NCI-H1436 treated with DMSO at 0.1 percent for 48 hours (cell line): ENCODE measurements at regions not wholly inside any gene's neighbourhood (a gene's known extent, or its start where the extent isn't known, plus 50 kb on each side); places are given as distances from the start of the nearest gene placed in this dataset.

Source experiments
- DNase-seq: peaks from one replicate; lab custom pipeline; 2025; lab: John Stamatoyannopoulos, UW

DNA sequence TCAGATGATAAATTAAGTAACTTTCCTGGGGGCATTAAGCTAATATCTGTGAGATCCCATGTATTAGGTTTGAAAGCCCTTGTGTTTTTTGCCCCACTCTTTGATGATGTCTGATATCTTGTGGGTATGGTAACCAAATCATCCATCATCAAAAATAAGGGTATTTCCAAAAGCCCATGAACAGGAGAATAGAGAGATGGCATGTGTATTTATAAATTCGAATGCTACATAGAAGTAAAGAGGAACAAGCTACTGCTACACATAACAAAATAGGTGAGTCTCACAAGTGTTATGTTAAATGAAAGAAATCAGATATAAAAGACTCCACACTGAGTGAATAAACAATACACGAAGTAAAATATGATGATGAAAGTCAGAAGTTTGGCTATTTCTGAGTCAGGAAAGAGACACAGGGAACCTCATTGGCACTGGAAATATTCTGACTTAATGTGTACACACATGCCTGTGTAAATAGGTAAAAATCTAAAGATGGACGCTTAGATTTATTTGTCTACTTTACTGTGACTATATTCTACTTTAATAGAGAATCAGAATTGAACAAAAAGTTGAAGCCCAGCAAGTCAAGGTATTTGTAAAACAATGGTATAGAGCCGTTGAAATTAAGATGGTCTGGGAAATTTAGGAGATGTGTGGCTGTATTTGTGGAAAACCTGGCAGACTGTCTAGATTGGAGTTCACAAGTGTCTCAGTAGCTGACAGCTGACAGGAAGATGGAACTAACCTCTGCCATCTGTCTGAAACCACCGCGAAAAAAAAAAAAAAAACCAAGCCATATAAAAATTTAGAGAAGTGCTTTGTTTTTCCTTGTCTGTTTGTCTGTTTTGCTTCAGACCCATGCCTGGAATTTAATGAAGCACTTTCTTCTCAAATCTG, 111.0 kb upstream of the TGFBR2 start:
- no peak for DNase-seq

DNA sequence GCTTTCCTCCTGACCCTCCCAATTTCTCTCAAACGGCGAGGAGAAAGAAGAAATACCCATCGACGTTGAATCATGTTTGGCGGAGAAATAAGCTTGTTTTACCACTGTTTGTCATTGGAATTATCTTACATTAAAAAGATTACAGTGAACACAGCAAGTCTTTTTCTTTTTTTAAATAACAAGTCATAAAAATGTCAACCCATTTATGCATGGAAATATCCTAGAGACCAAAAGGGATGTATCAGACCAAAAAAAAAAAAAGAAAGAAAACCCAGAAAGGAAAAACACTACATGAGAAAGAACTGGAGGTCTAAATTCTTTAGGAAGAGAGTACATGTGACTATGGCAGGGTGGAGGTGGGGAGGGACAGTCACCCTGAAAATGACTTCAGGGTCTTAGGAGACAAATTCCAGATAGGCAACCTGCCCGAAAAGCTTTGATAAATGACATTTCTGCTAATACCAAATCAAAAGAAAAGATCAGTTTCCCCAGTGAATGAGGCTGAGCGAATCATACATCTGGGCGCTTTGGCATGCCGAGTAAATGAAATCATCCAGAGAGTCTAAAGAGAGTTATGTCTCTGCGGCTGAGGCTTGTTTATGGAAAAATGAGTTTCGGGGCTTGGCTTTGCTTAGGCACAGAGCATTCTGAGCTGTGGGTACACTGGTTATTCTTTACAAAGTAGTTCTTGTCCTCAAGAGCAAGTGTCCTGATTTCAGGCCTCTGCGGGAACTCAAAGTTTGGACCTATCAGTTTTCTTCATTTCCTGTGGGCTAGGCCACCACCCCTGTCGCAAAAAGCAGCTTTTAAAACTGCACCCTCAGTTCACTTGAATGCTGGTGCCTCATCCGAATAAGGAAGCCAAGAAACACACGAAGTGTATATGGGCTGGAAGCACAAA, 110.1 kb upstream of the TGFBR2 start:
- DNase-seq, result no peak

DNA sequence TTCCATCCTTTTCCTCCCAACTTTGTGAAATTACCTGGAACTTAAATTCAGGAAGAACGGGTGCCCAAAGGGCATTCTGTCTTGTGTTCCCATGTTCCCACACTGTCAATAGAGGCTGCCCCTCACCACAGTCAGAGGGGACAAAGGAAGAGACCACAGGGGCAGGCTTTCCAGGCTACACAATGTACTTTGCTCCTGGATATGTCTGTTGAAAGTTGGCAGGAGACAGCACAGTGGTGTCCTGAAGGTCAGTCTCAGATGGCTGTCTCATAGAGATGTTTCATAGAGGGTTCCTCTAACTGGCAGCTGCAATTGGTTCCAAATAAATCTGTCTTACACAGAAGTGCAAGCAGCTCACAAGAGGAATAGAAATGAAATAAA, 107.8 kb upstream of the TGFBR2 start:
- no peak for DNase-seq

DNA sequence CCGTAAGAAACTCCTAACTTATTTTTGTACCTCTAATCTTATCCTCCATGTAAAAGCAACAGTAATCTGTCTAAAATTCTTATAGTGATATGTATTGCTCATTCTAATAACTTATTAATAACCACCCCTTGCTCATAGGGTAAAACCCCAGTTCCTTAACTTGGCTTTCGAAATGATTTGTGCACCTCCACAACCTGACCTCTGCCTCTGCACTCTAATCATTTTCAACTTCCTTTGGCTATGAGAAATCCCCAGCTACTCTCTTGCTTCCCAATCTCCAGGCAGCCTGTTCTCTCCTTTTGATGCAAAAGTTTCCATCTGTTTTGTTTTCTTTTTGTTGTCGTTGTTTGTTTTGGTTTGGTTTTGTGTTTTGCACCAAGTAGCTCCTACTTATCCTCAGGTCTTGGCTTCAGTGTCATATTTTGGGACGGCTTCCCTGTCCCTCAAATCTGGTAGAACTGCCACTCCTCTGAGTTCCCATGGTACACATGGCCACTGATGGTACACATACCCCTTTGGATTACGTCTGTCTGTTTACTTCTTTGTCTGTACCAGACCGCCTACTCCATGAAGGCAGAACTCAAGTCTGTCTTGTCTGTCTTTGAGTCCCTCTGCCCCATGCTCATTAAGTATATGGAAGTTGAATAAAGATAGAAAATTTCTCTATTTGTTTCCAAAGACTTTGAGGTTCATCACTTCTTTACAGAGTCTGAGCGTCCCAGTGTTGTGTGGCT, 105.6 kb upstream of the TGFBR2 start:
- no peak for DNase-seq

DNA sequence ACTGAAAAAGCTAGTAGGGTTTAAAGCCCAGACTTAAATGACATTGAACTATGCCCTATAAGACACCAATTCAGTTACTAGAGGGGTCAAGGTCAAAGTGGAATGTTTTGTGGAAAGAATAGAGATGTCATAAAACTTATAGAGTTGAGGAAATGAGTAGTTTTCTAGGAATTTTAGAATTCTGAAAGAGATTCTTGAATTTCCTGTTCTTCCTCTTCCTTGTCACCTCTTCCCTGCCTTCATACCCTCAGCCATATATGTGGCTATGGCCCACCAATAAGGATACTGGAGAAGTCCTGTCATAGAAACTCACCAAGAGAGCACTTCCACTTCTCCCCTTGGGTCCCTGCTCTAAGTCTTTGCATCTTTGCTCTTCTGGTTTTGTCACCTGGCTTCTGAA, 104.9 kb upstream of the TGFBR2 start:
- no peak for DNase-seq

DNA sequence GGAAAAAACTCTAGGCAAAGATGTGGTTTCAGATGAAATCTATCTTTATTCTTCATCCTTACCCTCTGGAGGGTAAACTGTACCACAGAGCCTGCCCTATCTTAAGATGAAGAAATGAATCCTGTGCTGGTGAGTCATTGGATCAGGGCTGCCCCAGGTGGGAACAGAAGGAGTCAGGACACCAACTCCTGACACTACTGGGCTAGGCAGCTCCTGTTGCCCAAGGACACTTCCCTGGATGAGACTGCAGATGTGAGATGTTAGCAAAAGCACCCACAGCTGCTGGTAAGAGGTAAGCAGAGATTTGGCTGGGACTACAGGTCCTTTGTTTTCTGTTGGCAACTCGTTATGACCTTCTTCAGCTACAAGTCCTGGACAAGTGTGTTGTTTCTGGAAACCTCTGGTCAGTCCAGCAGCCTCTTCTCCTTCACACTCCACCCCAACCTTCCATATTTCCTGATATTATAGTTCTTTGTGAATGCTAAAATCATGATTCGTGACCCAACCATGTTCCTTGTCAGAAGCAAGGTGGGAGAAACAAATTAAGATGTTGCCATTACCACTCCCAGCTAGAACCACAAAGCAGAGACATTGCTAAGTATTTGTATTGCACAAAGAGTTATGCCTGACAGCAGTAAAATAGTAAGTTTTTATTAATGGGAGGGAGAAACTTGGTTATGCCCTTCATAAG, 104.2 kb upstream of the TGFBR2 start:
- no peak for DNase-seq

DNA sequence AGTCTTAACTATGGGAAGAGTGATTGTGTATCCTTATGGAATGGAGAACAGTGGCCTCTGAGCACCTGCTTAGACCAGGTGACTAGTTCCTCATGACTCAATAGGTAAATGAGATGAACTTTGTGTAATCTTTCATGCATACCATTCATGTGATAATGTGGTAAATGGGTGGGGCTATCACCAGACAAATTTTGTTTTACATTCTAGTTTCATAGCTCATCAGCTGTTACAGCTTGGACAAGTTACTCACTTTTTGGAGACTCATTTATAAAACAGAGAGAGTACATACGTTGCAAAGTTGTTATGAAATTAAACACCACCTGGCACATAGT, 103.7 kb upstream of the TGFBR2 start:
- DNase-seq, result no peak

DNA sequence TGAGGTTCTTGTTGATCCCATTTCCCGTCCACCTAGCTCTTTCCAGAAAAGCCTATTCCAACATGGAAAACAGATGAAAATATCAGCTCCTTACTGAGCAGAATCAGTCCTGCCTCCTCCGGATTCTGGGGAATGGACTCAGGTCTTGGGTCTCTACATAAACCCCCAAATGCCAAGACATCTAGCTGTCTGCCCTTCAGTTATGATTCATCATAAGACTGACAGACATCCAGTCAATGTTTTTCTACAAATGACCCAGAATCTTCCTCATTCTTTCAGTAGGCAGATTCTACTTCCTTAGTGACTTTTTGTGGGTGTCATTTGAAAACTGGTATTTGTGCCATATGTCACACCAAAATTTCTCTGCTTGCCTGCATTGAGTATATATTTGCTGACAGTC, 103.0 kb upstream of the TGFBR2 start:
- DNase-seq, result no peak

DNA sequence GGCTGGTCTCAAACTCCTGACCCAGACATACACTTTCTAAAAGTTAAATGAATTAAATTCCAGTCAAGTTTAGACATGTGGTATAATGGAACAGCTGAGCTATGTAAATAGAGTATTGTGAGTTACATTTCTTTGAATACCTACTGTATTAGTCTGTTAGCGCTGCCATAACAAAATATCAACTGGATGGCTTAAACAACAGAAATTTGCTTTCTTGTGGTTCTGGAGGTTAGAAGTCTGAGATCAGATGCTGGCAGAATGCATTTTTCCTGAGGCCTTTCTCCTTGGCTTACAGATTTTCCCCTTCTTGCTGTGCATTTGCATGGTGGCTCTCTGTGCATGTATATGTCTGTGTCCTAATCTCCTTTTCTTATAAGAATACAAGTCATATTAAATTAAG, 101.5 kb upstream of the TGFBR2 start:
- no peak for DNase-seq

DNA sequence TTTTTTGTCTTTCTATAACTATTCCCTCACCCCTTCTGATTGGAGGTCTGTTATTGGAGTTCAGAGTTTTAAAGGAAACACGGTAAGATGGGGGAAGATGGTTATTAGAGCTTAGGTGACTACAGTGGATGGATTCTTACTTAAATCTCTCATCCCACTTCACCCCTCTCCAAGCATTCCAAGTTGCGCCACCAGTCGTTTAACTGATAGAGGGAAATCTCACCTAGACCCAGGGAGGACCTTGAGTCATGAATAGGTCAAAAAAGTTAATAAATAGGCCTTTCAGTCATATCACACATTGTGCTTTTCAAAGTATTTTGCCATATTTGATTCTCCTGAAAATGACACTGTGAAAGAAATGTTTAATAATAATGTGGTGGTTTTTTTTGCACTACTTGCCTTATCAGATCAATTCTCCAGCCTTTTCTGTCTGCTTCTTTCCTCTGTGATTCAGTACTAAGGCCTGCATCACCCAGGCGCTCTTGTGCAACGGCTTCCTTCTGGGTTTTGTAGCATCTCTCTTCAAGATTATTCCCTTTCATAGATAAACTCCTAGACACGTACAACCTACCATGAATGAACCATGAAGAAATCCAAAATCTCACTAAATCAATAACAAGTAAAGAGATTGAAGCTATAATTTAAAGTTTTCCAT, 100.4 kb upstream of the TGFBR2 start:
- DNase-seq, result no peak

DNA sequence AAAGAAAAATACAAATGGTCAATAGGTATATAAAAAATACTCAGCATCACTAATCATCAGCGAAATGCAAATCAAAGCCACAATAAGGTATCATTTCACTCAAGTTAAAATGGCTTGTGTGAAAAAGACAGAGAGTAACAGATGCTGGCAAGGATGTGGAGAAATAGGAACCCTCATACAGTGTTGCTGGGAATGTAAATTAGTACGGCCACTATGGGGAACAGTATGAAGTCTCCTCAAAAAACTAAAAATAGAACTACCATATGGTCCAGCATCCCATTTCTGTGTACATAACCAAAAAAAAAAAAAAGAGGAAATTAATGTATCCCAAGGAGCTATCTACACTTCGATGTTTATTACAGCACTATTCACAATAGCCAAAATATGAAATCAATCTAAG, 98.1 kb upstream of the TGFBR2 start:
- DNase-seq, result no peak

DNA sequence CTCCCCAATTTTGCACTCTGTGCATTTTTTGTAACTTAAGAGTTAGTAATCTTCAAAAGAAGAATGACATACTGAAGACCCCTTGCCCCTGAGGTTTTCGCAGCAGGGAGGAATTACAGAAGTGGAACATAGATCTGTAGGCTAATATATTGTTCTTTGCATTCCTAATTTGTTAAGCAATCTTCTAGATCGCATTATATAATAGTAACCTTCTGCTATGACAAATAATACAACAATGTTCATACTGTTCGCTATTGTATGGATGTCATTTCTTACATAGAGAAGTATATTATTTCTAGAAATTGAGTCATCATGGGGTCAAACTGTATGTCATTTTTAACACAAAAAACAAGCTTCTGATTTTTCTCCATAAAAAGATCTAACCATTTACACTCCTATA, 95.8 kb upstream of the TGFBR2 start:
- no peak for DNase-seq

DNA sequence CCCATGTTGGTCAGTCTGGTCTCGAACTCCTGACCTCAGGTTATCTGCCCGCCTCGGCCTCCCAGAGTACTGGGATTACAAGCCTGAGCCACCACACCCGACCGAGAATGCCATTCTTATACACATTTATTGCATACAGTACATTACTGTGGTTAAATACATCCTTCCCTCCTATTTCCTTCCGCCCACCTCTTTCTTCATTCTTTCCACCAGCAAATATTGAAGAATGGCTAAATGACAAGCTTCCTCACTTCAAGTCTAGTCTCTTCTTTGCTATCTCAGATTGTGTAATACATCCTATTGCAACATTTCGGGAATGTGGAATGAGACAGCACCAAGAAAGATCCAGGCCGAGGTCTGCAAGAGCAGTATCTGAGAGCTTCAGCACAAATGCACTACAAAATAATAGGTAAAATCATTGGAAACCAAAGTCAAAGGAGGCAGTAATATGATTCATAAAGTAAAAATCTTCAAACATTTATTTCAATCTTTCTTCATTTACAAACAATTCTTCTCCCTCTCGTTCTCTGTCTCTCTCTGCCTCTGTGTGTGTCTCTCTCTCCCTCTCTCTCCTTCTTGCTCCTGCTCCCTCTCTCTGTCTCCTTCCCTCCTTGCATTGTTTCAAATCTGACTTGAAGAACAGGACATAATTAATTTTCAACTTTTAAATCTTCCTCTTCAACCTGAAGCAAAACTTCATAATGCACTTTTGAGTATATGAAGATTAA, 94.7 kb upstream of the TGFBR2 start:
- DNase-seq, result no peak

DNA sequence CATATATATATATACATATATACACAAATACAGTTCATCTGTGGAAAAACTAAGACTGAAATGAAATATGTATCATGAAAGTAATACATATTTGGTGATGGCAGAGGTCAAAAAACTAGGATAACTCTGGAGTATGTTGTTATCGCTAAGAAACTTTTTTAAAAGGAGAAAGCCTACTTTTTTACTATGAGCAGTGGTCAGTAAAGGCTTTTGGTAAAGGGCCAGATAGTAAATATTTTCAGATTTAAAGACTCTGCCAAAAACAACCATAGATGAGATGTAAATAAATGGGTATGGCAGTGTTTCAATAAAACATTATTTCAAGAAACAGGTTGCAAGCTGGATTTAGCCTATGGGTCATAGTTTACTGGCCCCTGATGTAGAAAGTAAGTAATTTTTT, 93.8 kb upstream of the TGFBR2 start:
- DNase-seq, result no peak

DNA sequence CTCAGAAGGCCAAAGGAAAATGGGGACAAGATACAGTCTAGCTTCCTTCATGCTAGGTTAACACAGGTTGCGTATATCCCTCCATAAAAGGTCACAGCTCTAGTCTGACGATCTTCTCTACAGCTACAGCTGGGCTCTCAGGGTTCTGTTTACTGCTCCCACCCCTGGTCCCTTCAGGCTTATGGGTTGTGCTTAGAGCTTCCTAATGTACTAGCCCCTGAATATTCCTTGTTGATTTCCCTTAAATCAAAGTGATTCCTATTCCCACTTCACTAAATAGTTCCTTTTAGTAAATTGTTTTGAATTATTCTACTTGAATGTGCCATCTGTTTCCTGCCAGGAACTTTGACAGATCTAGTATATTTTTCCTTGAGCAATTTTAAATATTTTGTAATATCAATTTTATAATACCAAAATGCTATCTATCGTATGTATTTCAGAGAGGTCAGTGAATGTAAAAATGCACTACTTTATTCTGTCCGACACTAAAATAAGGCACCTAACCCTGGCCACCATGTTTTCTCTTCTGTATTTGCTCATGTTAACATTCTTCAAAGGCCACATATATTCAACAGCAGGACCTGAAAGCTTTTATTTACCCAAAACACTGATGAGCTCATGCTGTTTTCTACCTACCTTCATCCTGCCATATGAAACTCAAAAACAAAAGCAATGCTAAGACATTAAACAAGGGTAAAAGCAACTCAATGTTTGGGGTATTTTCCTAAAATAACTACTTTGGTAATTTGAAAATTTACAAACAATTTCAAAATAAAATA, 92.8 kb upstream of the TGFBR2 start:
- no peak for DNase-seq

DNA sequence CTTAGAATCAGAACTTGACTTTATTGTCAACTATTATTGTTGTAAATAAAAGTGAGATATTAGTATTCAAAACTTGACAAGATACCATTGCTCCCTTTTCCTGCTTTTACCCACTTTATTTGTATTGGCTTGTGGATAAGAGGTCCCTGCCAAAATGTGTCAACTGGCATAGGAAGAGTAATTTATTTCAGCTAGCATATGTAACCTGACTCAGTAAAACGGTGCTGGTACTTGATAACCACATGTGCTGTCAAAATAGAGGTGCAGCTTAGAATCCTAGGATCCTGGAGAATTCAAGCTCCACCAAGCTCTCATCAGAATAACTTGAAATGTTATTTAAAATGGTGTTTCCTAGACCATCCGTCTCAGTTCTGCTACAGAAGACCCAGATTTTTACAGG, 90.2 kb upstream of the TGFBR2 start:
- no peak for DNase-seq

DNA sequence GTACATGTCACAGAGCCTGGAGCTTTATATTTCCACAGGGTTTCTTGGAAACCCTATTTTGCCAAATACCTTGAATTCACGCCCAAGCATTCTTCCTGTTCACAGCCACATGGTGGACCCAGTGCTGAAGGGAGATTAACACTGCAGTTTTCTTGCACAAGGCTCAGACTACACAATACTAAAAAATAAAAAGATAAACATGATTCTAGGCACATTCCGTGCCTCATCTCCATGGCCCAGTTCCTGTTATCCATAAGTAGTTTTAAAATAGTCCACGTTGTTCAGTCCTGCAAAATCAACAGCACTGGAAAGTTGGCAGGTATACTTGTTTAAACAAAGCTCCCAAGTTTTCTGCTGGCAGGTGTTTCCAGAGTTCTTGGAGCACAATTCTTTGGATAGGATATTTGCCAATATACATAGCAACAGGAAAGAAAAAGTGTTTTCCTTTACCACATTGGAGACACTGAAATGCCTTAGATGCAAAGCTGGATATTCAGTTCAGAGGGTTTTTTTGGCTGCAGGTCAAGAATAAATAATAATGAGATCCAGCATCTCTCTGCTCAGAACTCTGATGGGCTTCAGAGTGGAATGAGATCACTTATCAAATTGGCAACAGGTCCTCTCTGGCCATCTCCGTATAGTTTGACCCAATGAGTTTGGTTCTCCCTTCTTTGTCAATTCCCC, 88.1 kb upstream of the TGFBR2 start:
- no peak for DNase-seq

DNA sequence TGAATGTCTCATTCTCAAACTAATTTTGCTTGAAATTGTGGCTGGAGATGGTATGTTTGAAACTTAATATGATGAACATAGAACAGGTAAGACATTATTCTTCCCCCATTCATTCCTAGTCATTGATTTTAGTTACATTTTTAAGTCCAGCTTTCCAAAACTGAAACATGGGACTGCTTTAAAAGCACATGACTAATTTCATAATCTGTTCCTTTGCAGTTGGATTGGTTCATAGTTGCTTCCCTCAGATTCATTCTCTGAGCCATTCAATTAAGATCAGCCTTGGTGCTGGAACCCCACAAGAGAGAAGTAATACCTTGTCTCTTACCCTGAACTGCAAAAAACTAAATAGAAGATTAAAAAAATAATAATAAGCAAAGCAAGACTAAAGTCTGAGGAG, 87.5 kb upstream of the TGFBR2 start:
- DNase-seq, result no peak

DNA sequence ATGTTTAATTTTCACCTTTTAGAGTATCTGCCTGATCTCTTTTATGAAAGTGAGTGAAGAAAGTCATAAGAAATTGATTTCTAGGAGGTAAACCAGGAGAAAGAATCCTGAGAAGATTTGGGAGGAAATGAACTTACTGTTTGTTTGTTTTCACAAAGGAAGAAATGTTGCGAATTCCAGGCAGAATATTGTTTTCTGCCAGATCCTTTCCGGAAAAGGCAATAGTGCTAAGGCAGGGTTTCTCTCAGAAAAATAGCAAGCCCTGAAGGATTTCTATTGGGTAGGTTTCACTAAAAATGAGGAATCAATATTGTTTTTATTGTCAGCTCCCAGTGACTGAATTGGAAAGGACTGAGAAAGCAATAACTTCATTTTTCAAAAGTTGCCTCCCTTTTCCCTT, 85.7 kb upstream of the TGFBR2 start:
- no peak for DNase-seq
